Activated CD4-positive, alpha-beta T cell treated with anti-CD3 and anti-CD28 coated beads for 1 hour (primary cell): ENCODE measurements at regions not wholly inside any gene's neighbourhood (a gene's known extent, or its start where the extent isn't known, plus 50 kb on each side); places are given as distances from the start of the nearest gene placed in this dataset.
"Not testable (repeated sequence)": the region's sequence is repeated elsewhere in the genome, so short reads cannot be mapped to it uniquely, and the experiment has no call there.

Experiments used
- DNase-seq: peaks from one replicate; pipeline ENCODE4 v3.0.0-alpha.2; 2020

DNA sequence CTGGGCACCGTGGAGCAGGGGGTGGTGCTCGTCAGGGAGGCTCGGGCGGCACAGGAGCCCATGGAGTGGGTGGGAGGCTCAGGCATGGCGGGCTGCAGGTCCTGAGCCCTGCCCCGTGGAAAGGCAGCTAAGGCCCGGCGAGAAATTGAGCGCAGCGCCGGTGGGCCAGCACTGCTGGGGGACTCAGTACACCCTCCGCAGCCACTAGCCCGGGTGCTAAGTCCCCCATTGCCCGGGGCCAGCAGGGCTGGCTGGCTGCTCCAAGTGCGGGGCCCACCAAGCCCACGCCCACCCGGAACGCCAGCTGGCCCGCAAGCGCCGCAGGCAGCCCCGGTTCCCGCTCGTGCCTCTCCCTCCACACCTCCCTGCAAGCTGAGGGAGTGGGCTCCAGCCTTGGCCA, 216.3 kb downstream of the RAP2B start:
- not testable (repeated sequence) for DNase-seq

DNA sequence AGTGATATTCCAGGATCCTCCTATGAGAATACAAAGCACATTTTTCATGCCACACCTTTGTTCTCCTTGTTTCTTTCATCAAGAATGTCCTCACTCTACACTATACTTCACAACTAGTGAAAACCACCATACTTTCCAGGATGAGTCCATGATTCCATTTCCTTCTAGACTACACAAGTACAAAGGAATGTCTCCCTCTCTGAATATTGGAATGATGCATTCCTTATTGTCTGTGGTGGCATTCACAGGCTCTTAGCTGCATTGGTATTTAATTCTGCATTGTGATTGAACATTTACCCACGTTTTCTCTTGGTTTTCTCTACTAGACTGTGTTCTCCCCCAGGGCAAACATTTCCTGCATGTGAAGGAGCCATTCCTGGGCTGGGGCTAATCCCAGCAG, 217.5 kb downstream of the RAP2B start:
- no peak for DNase-seq

DNA sequence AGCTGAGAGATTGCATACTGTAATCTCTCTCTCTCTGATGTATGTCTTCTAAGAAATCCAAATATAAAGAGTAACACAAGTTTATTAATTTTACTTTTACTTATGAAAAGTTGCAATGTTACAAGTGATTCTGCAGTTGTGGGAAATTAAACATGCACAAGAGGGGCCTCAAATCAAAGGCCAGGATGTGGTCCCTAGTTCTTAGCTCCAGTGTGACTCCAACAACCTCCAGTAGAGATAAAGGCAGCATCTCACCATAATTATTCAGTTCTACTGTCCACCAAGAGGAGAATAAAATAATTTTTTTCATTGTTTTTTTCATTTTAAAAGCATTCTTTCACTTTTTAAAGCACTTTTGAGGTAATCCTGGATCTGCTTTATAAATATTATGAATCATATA, 223.3 kb downstream of the RAP2B start:
- DNase-seq, result no peak

DNA sequence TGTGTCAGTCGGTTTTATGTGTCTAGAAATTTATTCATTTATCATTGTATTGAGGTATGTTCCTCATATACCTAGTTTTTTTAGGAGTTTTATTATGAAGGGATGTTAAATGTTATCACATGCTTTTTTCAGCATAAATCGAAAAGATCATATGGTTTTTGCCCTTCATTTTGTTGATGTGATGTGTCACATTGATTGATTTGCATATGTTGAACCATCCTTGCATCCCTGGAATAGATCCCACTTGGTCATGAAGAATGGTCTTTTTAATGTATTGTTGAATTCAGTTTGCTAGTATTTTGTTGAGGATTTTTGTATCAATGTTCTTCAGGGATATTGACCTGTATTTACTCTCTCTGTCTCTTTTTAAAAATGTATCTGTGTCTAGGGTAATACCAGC, 230.3 kb downstream of the RAP2B start:
- DNase-seq, result no peak

DNA sequence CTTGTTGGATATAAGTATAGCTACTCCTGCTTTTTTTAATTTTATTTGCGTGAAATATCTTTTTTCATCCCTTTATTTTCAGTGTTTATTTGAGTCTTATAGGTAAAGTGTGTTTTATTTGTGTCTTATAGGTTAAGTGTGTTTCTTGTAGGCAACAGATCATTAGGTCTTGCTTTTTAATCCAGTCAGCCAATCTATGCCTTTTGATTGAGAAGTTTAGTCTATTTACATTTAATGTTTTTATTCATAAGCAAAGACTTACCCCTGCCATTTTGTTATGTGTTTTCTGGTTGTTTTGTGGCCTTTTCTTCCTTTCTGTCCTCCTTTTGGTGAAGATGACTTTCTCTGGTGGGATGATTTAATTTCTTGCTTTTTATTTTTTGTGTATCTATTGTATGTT, 232.0 kb downstream of the RAP2B start:
- no peak for DNase-seq

DNA sequence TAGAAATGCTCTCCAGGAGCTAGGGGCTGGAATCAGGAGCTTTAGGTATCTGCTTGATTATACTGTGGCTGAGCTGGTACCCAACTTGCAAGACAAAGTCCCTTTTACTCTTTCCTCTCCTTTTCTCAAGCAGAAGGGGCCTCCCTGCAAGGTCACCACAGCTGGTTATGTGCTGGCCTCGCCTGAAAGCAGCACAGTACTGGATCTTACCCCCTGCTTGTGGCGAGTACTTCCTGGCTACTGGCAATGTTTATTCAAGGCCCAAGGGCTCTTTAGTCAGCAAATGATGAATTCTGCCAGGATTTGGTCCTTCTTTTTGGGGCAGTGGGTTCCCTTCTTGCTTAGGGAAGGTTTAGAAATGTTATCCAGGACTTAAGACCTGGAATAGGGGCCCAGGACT, 234.6 kb downstream of the RAP2B start:
- no peak for DNase-seq

DNA sequence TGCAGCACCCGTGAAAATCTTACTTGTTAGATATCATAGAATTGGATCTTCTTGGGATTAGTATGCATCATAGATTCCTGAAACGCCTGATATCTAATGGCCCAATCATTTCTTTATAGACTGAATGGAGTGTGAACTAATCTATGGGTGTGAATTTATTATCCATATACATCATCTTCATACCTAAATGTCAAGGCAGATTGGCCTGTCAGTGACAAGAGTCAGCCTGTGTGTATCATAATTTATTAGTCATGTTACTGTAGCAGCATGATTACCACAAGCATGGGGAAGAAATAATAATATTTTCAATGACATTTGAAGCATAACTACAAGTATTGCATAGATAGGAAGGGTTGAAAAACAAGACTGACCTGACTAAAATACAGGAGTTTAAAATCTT, 235.8 kb downstream of the RAP2B start:
- DNase-seq, result no peak

DNA sequence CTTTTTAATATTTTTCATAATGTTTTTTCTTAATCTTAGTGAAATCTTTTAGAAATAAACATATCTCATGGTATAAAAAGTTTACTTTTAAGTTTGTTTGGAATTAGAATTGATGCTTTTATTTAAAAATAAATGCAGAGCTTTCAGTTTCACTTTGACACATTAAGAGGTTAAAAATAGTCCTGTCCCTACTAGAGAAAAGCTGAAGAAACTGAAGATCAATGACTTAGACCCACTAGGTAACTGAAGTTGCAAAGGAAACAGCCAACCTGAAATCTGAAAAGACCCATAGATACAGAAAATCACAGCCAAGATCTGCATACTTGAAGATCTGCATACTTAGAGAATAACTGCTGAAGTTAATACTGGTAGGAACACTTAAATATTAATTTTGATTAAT, 237.6 kb downstream of the RAP2B start:
- DNase-seq, result no peak

DNA sequence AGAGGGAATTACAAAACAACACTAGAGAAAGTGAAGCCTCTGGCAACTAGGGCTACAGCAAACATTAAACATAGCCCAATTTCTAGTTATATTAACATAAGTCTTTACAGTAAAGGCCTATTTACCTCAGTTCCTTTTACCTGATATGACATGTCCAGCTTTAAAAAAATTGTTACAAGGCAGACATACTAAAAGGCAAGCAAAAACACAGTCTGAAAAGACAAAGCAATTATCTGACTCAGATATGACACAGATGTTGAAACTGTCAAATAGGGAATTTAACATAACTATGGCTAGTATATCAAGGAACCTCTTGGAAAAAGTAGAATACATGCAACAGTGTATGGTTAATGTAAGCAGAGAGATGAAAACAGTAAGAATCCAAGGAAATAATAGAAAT, 238.6 kb downstream of the RAP2B start:
- DNase-seq, result no peak

DNA sequence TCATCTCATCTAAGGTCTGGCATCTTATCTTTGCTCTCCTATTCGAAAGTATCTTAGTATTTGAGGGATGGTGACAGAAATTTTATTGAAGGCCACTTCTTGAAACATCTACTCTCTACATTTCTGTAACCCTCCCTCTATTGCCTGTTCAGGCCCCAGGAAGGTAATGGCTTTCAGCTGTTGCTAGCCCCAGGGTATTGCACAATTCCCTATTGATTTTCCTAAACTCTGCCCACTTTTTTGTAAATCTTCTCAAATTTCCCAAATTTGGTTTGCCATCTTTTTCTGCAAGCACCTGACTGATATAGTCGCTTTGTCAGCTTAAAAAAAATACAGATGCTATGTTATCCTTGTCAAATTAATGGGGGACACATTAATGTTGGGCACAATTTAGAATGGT, 242.1 kb downstream of the RAP2B start:
- DNase-seq, result no peak

DNA sequence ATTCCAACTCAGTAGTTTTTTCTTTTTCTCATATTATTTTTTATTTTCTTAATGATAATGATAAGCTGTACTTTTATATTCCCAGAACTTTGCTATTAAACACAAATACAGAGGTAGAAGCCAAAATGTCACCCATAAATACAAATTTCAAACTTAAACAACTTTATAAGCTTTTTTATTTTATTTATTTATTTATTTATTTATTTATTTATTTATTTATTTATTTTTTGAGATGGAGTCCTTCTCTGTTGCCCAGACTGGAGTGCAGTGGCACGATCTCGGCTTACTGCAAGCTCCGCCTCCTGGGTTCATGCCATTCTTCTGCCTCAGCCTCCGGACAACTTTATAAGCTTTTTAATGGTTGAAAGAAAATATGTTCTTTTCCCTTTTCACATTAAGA, 243.3 kb downstream of the RAP2B start:
- not testable (repeated sequence) for DNase-seq

DNA sequence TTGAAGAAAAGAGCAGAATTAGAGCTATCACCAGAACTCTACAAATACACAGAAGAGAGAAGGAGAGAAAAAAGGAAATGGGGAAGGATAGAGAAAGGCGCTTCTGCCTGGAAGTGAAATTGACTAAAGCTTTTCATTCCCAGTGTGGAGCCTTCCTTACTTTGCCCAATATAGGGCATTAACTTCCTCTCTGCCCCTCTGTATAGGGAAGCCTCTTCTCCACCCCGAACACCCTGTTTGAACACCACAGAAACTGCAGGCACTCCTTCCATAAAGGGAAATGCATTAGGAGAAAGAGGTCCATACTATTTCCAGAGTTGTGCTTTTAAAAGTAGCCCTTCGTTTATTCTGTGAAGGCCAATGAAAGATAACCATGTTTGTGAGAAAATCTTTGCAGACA, 248.5 kb downstream of the RAP2B start:
- no peak for DNase-seq

DNA sequence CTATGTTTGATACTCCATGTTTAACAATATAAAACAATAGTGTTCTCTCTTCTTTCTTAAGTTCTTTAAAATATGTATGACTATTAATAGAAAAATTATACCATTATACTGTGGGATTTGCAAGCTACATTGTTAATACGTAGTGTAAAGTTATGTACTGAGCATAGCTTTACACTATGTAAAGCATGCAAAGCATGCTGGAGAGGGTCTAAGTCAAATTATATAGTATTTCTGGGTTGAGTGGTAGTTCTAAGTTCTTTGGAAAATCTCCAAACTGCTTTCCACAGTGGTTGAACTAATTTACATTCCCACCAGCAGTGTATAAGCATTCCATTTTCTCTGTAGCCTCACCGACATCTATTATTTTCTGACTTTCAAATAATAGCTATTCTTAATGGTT, 253.0 kb downstream of the RAP2B start:
- DNase-seq, result no peak

DNA sequence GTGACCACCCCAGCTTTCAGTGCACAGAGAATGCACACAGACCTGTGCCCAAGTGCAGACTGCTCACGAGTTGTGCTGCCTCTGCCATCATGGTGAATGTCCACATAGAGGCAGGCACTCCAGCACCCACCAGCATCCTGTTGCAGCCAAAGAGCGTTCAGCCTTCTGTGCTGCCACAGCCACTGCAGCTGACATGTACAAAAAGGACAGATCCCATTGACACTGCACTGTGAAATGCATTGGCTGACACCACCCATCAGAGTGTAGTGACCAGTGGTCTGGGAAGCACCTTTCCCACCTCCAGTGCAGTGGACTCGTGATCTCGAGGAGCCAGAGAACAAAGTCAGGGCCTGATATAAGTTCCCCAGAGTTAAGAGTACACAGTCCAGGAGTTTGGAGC, 260.3 kb downstream of the RAP2B start:
- no peak for DNase-seq

DNA sequence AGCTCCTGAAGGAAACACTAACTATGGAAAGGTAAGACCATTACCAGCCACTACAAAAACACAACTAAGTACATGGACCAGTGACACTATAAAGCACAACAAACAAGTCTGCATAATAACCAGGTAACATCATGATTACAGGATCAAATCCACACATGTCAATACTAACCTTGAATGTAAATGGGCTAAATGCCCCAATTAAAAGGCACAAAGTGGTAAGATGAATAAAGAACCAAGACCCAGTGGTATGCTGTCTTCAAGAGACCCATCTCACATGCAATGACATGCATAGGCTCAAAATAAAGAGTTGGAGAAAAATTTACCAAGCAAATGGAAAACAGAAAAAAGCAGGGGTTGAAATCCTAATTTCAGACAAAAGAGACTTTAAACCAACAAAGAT, 261.8 kb downstream of the RAP2B start:
- DNase-seq, result not testable (repeated sequence)

DNA sequence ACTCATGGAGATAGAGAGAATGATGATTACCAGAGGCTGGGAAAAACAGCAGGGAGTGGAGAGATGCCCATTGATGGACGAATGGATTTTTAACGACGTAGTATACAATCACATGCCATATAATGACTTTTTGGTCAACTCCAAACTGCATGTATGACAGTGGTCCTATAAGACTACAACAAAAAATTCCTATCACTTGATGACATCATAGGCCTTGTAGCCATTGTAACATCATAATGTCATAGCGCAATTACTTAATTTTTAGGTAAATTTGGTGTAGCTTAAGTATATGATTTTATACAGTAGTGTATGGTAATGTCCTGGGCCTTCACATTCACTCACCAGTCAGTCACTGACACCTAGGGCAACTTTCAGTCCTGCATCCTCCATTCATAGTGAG, 264.3 kb downstream of the RAP2B start:
- DNase-seq, result no peak

DNA sequence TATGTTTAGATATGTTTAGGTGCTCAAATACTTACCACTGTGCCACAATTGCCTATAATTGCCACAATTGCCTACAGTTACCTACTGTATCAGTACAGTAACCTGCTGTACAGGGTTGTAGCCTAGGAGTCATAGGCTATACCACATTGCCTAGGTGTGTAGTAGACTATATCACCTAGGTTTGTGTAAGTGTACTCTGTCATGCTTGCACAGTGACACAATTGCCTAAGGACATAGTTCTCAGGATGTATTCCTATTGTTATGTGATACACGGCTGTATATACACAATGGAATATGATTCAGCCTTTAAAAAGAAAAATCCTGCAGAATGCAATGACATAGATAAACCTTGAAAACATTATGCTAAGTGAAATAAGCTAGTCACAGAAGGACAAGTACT, 264.8 kb downstream of the RAP2B start:
- DNase-seq, result no peak

DNA sequence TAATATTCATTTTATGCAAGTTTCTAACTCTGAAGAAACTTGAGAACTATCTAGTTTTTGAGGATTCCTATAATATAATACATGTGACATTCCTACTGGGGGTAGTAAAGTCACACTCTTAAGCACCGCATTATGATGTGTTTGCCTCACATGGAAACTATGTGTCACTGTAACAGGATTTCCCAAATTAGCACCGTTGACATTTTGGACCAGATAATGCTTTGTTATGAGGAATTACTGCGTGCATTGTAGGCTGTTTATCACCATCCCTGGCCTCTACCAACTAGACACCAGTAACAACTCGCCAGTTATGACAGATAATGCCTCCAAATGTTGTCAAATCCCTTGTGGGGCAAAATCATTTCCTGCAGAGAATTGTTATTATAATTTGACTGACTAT, 267.8 kb downstream of the RAP2B start:
- DNase-seq, result no peak

DNA sequence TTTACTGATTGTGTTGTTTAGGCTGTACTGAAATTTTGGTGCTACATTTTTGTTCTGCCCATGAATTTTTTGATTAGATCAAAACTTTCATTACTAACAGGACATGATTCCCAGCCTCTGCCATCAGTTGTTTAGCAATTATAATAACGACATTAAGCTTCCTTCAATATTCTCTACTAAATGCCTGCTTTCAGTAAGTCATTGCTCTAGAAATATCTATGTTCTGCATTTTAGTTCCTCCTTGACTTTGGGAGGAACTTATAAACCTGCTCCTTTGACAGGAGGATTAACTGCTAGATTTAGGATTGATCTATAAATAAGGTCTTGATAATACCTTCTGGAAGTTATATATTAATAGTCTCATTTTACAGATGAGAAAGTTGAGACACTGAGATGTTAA, 269.1 kb downstream of the RAP2B start:
- DNase-seq, result no peak

DNA sequence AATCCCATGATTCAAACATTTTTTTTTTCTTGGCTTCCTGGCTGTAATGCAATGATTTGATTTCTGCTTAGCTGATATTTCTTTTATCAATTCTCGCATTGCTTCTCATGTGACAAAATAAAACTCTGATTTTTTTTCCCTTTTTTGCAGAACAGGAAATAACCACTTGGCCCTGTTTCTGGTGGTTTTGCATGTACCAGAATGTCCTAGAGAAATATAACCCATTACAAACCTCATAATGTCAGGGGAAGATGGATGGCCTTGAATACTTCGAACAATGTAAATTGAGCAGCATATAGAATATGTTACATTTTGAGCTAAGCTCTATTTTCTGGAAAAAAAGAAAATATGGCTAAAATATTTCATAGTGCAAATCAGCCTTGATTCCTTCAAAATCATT, 275.6 kb downstream of the RAP2B start:
- no peak for DNase-seq

DNA sequence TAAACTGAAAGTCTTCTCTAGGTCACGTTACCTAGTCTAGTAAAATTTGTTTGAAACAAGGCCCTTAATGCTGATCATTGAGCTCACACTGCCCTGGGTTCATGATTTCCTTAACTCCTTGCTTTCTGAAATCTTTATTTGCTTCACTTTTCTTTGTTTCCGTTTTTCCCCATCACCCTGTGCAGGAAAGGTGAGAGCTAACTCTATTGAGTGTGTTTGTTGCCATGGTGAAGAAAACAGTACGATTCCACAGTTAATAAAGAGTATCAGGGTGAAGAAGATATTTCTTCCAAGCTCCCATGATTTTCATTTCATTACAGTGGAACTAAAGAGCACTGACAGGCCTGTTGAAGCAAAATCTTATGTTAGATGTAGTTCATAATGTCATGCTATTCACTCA, 276.2 kb downstream of the RAP2B start:
- DNase-seq, result no peak

DNA sequence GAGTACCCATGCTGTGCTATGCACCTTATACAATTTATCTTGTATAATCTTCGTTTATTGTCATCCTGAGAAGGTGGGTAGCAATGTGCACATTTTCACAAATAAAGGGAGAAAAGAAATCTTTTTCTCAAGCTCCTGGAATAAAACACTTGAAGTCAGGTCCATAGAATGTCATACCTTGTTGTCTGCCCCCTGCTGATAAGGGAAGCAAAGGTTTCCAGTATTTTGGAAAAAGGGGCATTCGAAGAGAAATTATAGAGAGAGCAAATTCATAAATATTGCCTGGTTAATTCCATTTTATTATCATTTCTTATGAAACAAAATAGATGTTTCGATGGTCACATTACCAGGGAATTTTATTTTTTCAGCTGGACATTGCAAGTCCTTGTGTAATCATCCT, 277.8 kb downstream of the RAP2B start:
- DNase-seq, result no peak

DNA sequence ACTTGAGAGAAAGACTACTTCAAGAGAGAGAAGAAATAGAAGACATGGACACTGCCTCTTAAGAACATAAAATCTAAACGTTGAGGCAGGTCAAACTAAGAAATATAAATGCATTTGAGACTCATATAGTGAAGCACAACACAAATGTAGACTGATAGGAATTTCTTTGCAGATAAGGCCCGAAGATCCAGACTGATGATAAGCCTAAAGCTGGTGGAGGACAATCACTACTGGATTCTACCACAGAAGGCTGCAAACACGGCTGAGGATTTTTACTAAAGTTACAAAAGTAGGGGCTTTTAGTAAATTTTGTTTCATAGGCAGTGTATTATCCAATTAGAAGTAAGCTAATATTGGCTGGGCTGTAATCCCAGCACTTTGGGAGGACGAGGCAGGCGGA, 278.3 kb downstream of the RAP2B start:
- no peak for DNase-seq

DNA sequence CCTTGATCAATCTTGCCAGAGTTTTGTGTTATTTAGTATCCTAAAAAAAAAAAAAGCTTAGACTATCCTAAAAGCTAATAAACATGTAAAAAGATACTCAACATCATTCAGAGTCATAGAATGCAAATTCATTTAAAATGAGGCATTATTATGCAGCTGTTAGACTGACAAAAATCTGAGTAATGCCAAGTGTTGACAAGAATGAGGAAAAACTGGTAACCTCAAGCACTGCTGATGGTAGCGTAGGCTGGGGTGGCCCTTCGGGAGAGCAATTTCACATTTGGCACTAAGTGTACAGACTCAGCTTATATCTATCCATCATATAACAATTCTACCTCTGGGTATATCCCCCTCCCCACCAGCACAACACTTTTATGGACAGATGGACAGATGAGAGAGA, 280.4 kb downstream of the RAP2B start:
- DNase-seq, result no peak

DNA sequence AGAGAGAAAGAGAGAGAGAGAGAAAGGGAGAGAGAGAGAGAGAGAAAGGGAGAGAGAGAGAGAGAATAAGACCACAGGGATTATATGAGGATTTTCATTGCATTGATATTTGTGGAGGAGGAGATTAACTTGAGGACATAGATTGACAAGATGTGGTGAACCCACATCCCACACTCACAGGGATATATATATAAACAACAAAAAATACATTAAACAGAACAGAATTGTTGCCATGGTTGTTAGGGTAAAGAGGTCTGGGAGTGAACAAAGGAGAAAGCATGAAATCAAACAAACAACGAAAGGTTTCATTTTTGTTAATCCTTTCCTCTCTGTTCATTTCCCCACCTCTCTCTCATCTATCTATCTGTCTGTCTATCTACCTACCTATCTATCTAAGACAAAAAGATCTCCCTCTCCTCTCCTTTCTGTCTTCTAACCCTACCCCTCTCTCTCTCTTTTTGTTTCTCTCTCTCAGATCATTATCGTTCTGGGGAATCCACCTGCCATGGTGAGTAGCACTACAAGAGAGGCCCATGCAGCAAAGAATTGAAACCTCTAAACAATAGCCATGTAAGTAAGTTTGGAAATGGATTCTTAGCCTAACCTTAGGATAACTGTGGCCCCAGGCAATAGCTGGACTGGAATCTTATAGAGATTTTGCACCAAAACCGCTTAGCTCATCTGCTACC, 280.9 kb downstream of the RAP2B start:
- no peak for DNase-seq

DNA sequence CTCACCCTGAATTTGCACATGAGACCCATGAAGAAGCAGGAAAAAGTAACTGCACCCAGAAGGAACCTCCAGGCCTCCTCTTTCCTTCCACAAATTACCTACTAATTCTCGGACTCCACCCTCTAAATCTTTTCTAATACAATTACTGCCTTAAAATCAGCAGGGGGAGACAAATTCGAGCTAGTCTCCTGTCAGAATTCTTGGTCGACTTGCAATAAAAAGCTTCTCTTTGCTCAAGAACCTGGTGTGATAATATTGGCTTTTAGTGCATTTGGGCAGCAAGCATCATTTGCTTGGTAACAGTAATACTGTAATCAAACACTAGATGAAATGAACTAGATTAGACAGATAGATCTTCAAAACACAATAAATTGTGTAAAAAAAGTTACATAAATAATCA, 281.9 kb downstream of the RAP2B start:
- no peak for DNase-seq
